ENCODE measurements at regions not wholly inside any gene's neighbourhood (a gene's known extent, or its start where the extent isn't known, plus 50 kb on each side); places are given as distances from the start of the nearest gene placed in this dataset.
A peak's percentile ranks its signal among the peaks of the same experiment; 100 is the strongest.
"Not testable (repeated sequence)": the region's sequence is repeated elsewhere in the genome, so short reads cannot be mapped to it uniquely, and the experiment has no call there.

DNA sequence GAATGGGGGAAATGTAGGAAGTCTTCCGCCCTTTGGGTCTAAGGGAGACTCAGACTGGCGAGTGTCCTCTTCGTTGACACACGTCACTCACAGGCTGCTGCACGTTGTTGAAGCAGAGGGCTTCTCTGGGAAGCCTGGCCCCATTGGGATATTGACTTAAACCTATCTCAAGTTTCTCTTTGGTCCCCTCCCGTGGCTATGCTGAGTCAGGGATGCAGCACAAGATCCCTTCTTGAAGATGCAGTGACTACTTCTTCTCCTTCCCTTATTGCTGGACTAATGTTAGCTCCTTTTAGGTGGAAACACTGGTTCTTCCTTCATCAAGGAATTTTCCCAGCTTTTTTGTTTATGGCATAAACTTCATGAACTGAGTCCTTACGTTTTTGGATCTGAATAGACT lies 89.8 kb upstream of the CCDC71L start:
- Mint-ChIP-seq H3K4me3 (no peak overlapping the region), H3K27me3 (ENCODE audit: low read depth) (no peaks in the 10 kb centered on the region), H3K4me1 (no peaks in the 10 kb centered on the region), H3K36me3 (peaks cover 17% of the 10 kb centered on the region), H3K27ac (no peak overlapping the region), H3K9me3 (peaks cover 17% of the 10 kb centered on the region)
- no peak for ATAC-seq
- TF ChIP-seq CREB1 (CRISPR knock-in tag; IDR thresholded peaks at IDR 0.05) (no peak), ZNF263 (CRISPR knock-in tag; IDR thresholded peaks at IDR 0.05; ENCODE audit: low read depth) (no peak), ZNF232 (CRISPR knock-in tag; IDR thresholded peaks at IDR 0.05) (no peak), TEAD4 (CRISPR knock-in tag; IDR thresholded peaks at IDR 0.05) (no peak), HMGA2 (CRISPR knock-in tag; IDR thresholded peaks at IDR 0.05) (no peak), GTF2I (CRISPR knock-in tag; conservative IDR thresholded peaks at IDR 0.05) (no peak), RELA (CRISPR knock-in tag; IDR thresholded peaks at IDR 0.05; ENCODE audit: borderline replicate concordance) (no peak)
- CTCF ChIA-PET = no interaction called here
- no peak for DNase-seq (ENCODE audit: low spot score)
- POLR2A ChIA-PET = no interaction called here

DNA sequence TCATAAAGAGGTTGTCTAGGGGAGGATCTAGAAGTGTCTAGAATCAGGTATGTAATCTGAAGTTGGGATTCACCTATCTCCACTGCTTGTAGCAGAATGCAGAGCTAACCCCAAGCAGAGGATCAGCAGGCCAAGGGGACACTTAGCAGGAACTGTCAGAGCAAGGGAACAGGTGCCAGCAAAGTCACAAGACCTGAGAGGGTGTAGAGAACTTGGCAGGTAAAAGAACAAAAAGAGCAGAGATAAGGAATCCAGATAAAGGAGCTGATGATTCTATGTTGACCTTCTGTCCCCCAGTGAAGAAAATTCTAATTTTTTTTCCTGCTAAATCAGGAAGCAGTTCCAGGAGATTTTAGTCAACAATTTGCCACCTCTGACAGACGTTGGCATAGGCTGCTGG lies 91.4 kb upstream of the CCDC71L start:
- CTCF ChIA-PET = interaction anchor here (1.4 kb wide), 1 partner anchor 16 kb away, joined by 4 read pairs; no protein-coding TSS in a partner anchor
- Mint-ChIP-seq H3K4me1 (peaks cover 4% of the 10 kb centered on the region; the same call in 1 of the 2 replicates), H3K27me3 (ENCODE audit: low read depth) (no peaks in the 10 kb centered on the region), H3K27ac (no peak overlapping the region), H3K36me3 (peaks cover 30% of the 10 kb centered on the region), H3K4me3 (no peak overlapping the region), H3K9me3 (peaks cover 32% of the 10 kb centered on the region)
- POLR2A ChIA-PET = no interaction called here
- no peak for ATAC-seq
- no peak for DNase-seq (ENCODE audit: low spot score)
- no peak for TF ChIP-seq MXD4 (CRISPR knock-in tag; IDR thresholded peaks at IDR 0.05; ENCODE audit: borderline replicate concordance)
- no peak for TF ChIP-seq FOXK1 (CRISPR knock-in tag; IDR thresholded peaks at IDR 0.05)
- TF ChIP-seq TP53 (CRISPR knock-in tag; IDR thresholded peaks at IDR 0.05) = no peak
- TF ChIP-seq, protein P1, sequence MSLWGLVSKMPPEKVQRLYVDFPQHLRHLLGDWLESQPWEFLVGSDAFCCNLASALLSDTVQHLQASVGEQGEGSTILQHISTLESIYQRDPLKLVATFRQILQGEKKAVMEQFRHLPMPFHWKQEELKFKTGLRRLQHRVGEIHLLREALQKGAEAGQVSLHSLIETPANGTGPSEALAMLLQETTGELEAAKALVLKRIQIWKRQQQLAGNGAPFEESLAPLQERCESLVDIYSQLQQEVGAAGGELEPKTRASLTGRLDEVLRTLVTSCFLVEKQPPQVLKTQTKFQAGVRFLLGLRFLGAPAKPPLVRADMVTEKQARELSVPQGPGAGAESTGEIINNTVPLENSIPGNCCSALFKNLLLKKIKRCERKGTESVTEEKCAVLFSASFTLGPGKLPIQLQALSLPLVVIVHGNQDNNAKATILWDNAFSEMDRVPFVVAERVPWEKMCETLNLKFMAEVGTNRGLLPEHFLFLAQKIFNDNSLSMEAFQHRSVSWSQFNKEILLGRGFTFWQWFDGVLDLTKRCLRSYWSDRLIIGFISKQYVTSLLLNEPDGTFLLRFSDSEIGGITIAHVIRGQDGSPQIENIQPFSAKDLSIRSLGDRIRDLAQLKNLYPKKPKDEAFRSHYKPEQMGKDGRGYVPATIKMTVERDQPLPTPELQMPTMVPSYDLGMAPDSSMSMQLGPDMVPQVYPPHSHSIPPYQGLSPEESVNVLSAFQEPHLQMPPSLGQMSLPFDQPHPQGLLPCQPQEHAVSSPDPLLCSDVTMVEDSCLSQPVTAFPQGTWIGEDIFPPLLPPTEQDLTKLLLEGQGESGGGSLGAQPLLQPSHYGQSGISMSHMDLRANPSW (CRISPR knock-in tag; conservative IDR thresholded peaks at IDR 0.05; ENCODE audit: low read depth) = no peak

DNA sequence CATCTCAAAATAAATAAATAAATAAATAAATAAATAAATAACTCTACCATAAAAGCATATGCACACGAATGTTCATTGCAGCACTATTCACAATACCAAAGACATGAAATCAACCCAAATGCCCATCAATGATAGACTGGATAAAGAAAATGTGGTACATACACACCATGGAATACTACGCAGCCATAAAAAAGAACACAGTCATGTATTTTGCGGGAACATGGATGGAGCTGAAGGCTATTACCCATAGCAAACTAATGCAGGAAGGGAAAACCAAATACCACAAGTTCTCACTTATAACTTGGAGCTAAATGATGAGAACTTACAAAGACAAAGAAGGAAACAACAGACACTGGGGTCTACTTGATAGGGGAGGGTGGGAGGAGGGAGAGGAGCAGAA lies 94.1 kb upstream of the CCDC71L start:
- Mint-ChIP-seq H3K9me3 (peaks cover 40% of the 10 kb centered on the region), H3K36me3 (peaks cover 35% of the 10 kb centered on the region)
- H3K4me3 Mint-ChIP-seq; CTCF ChIA-PET; H3K27ac Mint-ChIP-seq; DNase-seq (ENCODE audit: low spot score); POLR2A ChIA-PET; ATAC-seq; H3K27me3 Mint-ChIP-seq (ENCODE audit: low read depth); H3K4me1 Mint-ChIP-seq: not testable (repeated sequence)

DNA sequence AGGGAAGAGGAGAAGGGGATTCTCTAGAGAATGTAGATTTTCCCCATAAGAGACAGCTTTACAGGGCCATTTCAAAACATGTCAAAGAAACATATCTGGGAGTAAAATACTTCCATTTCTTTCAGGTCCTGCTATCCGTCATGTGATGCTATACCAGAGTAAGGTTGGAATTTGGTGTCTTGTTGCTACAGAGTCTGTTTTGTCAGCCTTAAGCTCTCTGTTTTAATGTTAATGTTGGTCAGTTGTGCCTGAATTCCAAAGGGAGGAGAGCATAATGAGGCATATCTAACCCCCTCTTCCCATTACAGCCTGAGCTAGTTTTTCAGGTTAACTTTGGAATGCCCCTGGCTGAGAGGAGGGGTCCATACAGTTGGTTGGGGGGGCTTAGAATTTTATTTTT lies 94.7 kb upstream of the CCDC71L start:
- ATAC-seq = peak; percentile 81
- Mint-ChIP-seq H3K27me3 (ENCODE audit: low read depth) (no peaks in the 10 kb centered on the region), H3K4me1 (peaks cover 4% of the 10 kb centered on the region; the same call in 1 of the 2 replicates), H3K4me3 (no peak overlapping the region), H3K9me3 (peaks cover 40% of the 10 kb centered on the region), H3K27ac (no peak overlapping the region), H3K36me3 (peaks cover 35% of the 10 kb centered on the region)
- ChIA-PET CTCF (interaction anchor here (1.1 kb wide), 1 partner anchor 24 kb away, joined by 3 read pairs; no protein-coding TSS in a partner anchor), POLR2A (no interaction called here)
- DNase-seq (ENCODE audit: low spot score) = no peak
- no peak for TF ChIP-seq SMAD3 (CRISPR knock-in tag; IDR thresholded peaks at IDR 0.05; ENCODE audit: borderline replicate concordance)
- TF ChIP-seq, protein P2, sequence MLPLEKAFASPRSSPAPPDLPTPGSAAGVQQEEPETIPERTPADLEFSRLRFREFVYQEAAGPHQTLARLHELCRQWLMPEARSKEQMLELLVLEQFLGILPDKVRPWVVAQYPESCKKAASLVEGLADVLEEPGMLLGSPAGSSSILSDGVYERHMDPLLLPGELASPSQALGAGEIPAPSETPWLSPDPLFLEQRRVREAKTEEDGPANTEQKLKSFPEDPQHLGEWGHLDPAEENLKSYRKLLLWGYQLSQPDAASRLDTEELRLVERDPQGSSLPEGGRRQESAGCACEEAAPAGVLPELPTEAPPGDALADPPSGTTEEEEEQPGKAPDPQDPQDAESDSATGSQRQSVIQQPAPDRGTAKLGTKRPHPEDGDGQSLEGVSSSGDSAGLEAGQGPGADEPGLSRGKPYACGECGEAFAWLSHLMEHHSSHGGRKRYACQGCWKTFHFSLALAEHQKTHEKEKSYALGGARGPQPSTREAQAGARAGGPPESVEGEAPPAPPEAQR (CRISPR knock-in tag; IDR thresholded peaks at IDR 0.05) = no peak
- no peak for TF ChIP-seq JUN (CRISPR knock-in tag; IDR thresholded peaks at IDR 0.05)
- no peak for TF ChIP-seq ZNF138 (CRISPR knock-in tag; conservative IDR thresholded peaks at IDR 0.05)
